ENCODE measurements at regions not wholly inside any gene's neighbourhood (a gene's known extent, or its start where the extent isn't known, plus 50 kb on each side); places are given as distances from the start of the nearest gene placed in this dataset.

GRCh38 chr17:72268431-72268830 is 147.6 kb downstream of the SOX9 start:
- intact Hi-C loops (cut with micrococcal nuclease; ENCODE audit: unreplicated experiment), result no loop called here
- Histone ChIP-seq H3K4me3 (ENCODE audit: low read depth, low read length, poor library complexity, severe bottlenecking) (no peak overlapping the region), H3K27ac (ENCODE audit: low read depth, low read length, poor library complexity, severe bottlenecking) (no peak overlapping the region), H3K27me3 (replicated peaks; ENCODE audit: insufficient read depth, low read depth, low read length, poor library complexity) (no peaks in the 10 kb centered on the region), H3K36me3 (ENCODE audit: insufficient read depth, low read length, poor library complexity, severe bottlenecking) (no peaks in the 10 kb centered on the region), H3K4me1 (ENCODE audit: insufficient read depth, low read length, poor library complexity, severe bottlenecking) (peaks cover 9% of the 10 kb centered on the region), H3K9me3 (ENCODE audit: low read depth, low read length, poor library complexity, severe bottlenecking) (no peaks in the 10 kb centered on the region)
- no TSS peak for BruUV-seq (replicated peaks)
- no peak for DNase-seq (ENCODE audit: low spot score)
- POLR2A ChIA-PET (ENCODE audit: low non-redundant PET), result no interaction called here
- CTCF ChIA-PET, result no interaction called here
- TF ChIP-seq EZH2 (IDR thresholded peaks at IDR 0.05; ENCODE audit: borderline replicate concordance, low read depth, low read length, poor library complexity, severe bottlenecking), result no peak

- Histone ChIP-seq H3K27ac (ENCODE audit: low read depth, low read length, poor library complexity, severe bottlenecking) (no peak overlapping the region), H3K9me3 (ENCODE audit: low read depth, low read length, poor library complexity, severe bottlenecking) (no peaks in the 10 kb centered on the region), H3K27me3 (replicated peaks; ENCODE audit: insufficient read depth, low read depth, low read length, poor library complexity) (no peaks in the 10 kb centered on the region), H3K4me1 (ENCODE audit: insufficient read depth, low read length, poor library complexity, severe bottlenecking) (peaks cover 12% of the 10 kb centered on the region), H3K4me3 (ENCODE audit: low read depth, low read length, poor library complexity, severe bottlenecking) (no peak overlapping the region), H3K36me3 (ENCODE audit: insufficient read depth, low read length, poor library complexity, severe bottlenecking) (no peaks in the 10 kb centered on the region)
- ChIA-PET CTCF (no interaction called here), POLR2A (ENCODE audit: low non-redundant PET) (no interaction called here)
- intact Hi-C loops (cut with micrococcal nuclease; ENCODE audit: unreplicated experiment), result no loop called here
- no TSS peak for BruUV-seq (replicated peaks)
- TF ChIP-seq EZH2 (IDR thresholded peaks at IDR 0.05; ENCODE audit: borderline replicate concordance, low read depth, low read length, poor library complexity, severe bottlenecking), result no peak
- DNase-seq (ENCODE audit: low spot score), result peak; percentile 64
Observed at GRCh38 chr17:72270273-72270924, 149.6 kb downstream of the SOX9 start.

GRCh38 chr17:72271603-72272002 is 150.8 kb downstream of the SOX9 start:
- no peaks in the 10 kb centered on the region for H3K27me3 ChIP-seq (replicated peaks; ENCODE audit: insufficient read depth, low read depth, low read length, poor library complexity)
- no peak for DNase-seq (ENCODE audit: low spot score)
- H3K4me3 ChIP-seq (ENCODE audit: low read depth, low read length, poor library complexity, severe bottlenecking), result no peak overlapping the region
- H3K27ac ChIP-seq (ENCODE audit: low read depth, low read length, poor library complexity, severe bottlenecking), result no peak overlapping the region
- CTCF ChIA-PET, result no interaction called here
- BruUV-seq (replicated peaks), result no TSS peak
- H3K4me1 ChIP-seq (ENCODE audit: insufficient read depth, low read length, poor library complexity, severe bottlenecking), result peaks cover 12% of the 10 kb centered on the region
- no peaks in the 10 kb centered on the region for H3K36me3 ChIP-seq (ENCODE audit: insufficient read depth, low read length, poor library complexity, severe bottlenecking)
- POLR2A ChIA-PET (ENCODE audit: low non-redundant PET), result no interaction called here
- intact Hi-C loops (cut with micrococcal nuclease; ENCODE audit: unreplicated experiment), result no loop called here
- TF ChIP-seq EZH2 (IDR thresholded peaks at IDR 0.05; ENCODE audit: borderline replicate concordance, low read depth, low read length, poor library complexity, severe bottlenecking) (no peak), CTCF (conservative IDR thresholded peaks at IDR 0.05; ENCODE audit: low read depth, low read length) (no peak)
- H3K9me3 ChIP-seq (ENCODE audit: low read depth, low read length, poor library complexity, severe bottlenecking), result no peaks in the 10 kb centered on the region

DNA sequence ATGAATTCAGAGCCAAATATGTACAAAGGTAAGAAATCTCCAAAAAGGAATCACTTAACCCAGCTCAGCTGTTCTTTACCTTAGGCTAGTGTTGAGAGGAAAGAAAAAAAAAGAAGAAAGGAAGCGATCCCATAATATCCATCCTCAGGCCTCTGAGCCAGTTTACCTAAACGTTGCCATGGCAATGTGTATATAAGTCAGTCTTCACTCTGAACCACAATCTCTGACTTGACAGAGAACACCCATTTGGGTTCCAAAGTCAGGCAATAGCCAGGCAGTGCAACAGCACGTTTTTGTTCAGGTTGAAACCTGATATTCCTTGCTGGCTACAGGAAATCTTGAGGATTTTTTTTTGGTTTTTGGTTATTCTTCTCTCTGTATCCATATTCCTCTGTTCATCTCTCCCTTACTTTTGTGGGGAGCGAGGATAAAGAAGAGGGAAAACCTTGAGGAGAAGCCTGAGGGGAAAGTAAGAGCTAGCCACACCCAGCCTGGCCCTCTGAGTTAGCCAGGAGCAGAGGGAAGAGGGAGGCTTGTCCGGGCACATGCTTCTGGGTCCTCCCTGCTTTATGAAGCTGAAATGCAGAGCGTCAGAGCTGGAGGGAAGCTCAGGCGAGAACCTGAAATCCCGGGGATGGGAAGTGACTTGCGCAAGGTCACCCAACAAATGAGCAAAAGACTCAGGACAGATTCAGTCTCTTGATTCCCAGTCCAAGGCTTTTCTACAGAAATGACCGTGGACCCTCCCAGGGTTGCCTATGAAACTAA is 152.7 kb downstream of the SOX9 start:
- BruUV-seq (replicated peaks), result no TSS peak
- Histone ChIP-seq H3K4me3 (ENCODE audit: low read depth, low read length, poor library complexity, severe bottlenecking) (no peak overlapping the region), H3K9me3 (ENCODE audit: low read depth, low read length, poor library complexity, severe bottlenecking) (no peaks in the 10 kb centered on the region), H3K27ac (ENCODE audit: low read depth, low read length, poor library complexity, severe bottlenecking) (no peak overlapping the region), H3K36me3 (ENCODE audit: insufficient read depth, low read length, poor library complexity, severe bottlenecking) (no peaks in the 10 kb centered on the region), H3K27me3 (replicated peaks; ENCODE audit: insufficient read depth, low read depth, low read length, poor library complexity) (no peaks in the 10 kb centered on the region), H3K4me1 (ENCODE audit: insufficient read depth, low read length, poor library complexity, severe bottlenecking) (peaks cover 12% of the 10 kb centered on the region)
- POLR2A ChIA-PET (ENCODE audit: low non-redundant PET), result no interaction called here
- no peak for DNase-seq (ENCODE audit: low spot score)
- CTCF ChIA-PET, result no interaction called here
- intact Hi-C loops (cut with micrococcal nuclease; ENCODE audit: unreplicated experiment), result no loop called here
- TF ChIP-seq CTCF (conservative IDR thresholded peaks at IDR 0.05; ENCODE audit: low read depth, low read length) (no peak), EZH2 (IDR thresholded peaks at IDR 0.05; ENCODE audit: borderline replicate concordance, low read depth, low read length, poor library complexity, severe bottlenecking) (no peak)

Measured in A673 (cell line).